Posterior vena cava (tissue), 2 donors: ENCODE measurements at regions not wholly inside any gene's neighbourhood (a gene's known extent, or its start where the extent isn't known, plus 50 kb on each side); places are given as distances from the start of the nearest gene placed in this dataset.
"Not testable (repeated sequence)": the region's sequence is repeated elsewhere in the genome, so short reads cannot be mapped to it uniquely, and the experiment has no call there.

ENCODE experiments used
- DNase-seq: peaks from one replicate; pipeline ENCODE4 v3.0.0-alpha.2; 2020; ENCODE audit warnings: low spot score
- intact Hi-C, 2 donors: fragments of 100-400 bp; cut with DNase I; formaldehyde crosslinking; loops; one replicate each; pipeline versions ENCODE4 v1.14.1 to v1.14.2; 2022 to 2023
- donor health status: DM: yes; HTN: yes; CAD: no.
- donor health status: DM: yes; HTN: yes; CAD: no.

DNA sequence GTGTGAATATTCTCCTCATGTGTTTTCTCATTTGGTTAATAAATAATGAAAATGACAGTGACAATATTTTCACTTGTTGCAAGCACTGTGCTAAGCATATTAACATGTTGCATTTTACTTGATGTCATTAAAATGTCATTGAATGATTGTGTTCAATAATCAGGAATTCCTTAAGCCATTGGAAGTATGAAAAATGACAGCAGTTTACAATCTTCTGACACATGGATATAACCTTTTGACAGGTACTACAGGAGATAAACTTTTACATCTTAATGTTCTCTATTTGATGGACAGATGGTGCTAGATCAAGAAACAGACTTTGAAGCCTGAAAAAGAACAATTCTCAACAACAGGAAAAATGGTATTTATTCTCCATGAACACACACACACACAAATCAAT lies 1138.3 kb downstream of the ROBO2 start:
- no peak for DNase-seq
- intact Hi-C loops, result no loop called here

DNA sequence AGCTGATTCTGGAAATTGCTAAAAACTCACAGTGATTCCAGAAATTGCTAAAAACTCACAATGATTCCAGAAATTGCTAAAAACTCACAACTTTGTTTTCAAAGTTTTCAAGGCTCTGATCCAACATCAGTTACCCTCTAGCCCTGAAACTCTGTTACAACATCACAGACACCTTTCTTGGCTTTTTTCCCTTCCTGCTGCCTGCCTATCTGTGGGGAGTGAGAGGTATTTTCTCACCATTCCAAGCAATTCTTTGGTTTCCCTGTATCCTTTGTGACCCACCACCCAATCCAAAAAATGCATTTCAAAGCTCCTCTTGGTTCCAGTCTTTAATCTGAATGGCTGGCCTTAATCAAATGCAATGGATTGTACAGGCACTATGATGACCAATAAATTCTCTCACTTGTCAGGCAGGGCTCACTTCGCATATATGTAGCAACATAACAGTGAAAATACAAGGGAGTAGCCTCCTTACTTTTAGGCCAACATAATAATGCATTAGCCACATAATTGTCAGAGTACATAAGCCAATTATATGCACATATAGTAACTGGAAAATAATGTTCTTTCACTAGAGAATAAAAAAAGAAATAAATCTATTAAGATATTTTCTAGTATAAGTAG lies 1139.0 kb downstream of the ROBO2 start:
- DNase-seq, result no peak
- intact Hi-C loops, result no loop called here

DNA sequence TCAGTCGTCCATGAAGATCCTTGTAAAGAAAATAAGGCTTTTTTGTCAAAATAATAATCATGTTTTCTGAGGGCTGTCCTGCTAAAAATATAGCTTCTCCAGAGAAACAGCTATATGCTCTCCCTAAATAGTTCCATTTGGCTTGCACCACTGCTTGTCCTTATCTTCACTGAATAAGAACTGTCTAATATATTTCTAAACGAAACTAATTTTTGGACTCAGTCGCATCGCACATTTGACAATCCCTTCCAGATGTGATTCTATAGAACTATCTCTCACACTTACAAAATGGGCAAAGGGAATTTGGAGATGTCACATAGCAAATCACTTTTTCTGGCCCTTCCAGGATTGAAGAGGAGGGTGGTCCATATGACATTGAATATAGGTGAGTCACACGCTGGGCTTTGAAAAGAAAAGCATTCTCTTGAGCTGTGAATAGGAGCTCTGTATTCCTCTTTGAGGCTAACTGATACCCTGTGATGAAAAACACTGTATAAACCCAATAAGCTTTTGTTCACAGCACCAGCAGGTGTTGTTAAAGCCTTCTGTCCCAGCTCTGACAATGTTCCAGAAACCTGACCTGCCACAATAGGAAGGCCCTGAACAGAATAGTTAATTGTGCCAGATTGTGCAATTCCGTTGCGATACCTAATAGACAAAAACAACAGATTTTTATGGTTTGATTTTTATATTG lies 1144.2 kb downstream of the ROBO2 start:
- intact Hi-C loops, result no loop called here
- DNase-seq, result no peak

DNA sequence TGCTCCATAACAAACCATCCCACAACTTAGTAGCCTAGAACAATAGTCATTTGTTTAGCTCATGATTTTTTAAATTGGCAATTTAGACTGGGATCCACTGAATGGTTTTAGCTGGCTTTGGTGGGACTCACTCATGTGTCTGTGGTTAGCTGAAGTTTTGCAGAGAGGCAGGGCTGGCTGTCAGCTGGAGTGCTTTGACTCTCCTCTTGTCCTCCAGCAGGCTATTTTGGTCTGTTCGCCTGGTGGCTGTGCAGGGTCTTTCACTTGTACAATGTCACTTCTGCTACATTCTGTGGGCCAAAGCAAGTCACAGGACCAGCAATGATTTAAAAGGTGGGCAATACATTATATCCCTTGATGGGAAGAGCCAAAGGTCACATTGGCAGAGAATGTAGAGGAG lies 1146.5 kb downstream of the ROBO2 start:
- intact Hi-C loops, result no loop called here
- no peak for DNase-seq

DNA sequence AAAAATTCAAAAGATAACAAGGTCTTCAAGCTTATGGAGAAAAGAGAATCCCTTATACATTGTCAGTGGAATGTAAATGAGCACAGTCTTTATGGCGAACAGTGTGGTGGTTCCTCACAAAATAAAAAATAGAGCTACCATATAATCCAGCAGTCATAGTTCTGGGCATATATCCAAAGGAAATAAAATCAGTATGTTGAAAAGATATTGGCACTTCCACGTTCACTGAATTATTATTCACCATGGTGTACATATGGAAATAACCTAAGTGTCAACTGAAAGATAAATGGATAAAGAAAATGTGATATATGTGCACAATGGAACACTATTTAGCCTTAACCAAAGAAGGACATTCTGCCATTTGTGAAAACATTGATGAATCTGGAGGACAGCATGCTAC lies 1161.2 kb downstream of the ROBO2 start:
- DNase-seq, result no peak
- intact Hi-C loops, result no loop called here

DNA sequence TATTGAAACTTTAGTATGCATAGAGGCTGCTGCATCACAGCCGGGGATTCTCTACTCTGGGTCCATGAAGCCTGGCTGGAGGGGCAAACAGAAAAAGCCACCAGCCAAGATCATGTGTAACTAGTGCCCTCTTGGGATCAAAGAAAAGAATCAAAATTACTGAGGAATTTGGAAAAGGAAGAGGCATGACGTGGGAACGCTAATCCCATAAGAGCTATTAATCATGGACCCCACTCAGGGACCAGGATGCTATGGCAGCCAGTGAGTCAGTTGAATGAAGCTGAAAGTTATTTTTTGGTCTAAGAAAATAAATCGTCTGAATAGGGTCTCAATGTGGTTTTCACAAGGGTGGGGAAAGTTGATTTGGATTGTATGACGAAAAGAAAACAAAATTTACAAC lies 1165.1 kb downstream of the ROBO2 start:
- intact Hi-C loops, result no loop called here
- no peak for DNase-seq

DNA sequence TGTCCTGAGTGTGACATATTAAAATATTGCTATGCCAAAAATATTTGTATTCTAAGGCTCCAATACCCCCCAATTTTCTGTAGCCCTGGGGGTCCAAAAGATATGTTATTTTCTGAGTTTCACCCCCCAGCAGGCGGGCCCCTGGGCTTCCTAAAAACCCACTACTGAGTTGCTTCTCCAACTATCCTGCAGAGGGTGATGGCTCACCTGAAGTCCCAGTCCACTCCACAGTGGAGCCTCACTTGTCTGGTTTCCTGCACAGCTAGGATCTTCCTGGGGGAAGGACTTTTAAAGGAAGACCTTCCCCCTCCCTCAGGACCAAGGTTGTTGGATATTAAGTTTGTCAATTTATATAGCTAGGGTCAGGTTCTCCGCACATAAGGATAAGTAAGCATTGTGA lies 1181.4 kb downstream of the ROBO2 start:
- intact Hi-C loops, result no loop called here
- DNase-seq, result no peak

DNA sequence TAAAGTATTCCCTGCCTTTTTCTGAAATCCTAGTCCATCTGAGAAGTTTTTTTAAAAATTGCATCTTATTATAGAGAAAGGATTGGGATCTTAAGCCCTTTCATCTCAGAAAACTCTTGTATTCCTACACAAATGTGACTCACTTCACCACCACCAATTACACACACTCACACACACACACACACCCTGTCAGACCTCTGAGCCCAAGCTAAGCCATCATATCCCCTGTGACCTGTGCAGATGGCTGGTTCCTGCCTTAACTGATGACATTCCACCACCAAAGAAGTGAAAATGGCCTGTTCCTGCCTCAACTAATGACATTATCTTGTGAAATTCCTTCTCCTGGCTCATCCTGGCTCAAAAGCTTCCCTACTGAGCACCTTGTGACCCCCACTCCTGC lies 1181.9 kb downstream of the ROBO2 start:
- intact Hi-C loops, result no loop called here
- no peak for DNase-seq

DNA sequence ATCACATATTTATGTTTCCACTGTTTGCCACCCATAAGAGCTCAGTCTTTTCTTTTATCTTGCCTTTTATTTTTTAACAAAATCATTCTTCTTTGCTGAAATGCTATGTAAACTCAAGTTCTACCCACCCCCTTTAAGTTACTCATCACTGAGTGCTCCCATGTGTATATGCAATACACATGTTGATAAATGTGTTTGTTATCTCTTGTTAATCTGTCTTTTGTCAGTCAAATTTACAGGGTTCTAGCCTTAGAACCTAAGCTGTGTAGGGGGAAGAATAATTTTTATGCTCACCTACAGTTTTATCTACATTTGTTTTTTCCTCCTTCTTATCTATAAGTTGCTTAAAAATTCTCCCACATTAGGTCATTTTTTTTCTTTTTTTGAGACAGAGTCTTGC lies 1195.9 kb downstream of the ROBO2 start:
- intact Hi-C loops, result no loop called here
- DNase-seq, result no peak

DNA sequence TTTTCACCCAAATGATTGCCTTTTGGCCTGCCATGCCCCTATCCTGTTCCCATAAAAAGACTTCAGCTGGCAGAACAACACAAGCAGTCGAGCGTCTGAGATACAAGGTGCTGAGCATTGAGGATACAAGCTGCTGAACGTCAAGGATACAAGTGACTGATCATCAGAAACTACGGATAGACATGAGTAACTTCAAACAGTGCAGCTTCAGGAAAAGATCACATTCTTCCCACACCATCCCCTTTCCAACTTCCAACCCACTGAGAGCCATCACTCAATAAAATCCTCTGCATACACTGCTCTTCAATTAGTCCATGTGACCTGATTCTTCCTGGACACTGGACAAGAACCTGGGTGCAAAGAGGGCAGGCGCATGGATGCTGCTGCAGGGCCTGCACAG lies 1198.9 kb downstream of the ROBO2 start:
- intact Hi-C loops, result no loop called here
- DNase-seq, result no peak

DNA sequence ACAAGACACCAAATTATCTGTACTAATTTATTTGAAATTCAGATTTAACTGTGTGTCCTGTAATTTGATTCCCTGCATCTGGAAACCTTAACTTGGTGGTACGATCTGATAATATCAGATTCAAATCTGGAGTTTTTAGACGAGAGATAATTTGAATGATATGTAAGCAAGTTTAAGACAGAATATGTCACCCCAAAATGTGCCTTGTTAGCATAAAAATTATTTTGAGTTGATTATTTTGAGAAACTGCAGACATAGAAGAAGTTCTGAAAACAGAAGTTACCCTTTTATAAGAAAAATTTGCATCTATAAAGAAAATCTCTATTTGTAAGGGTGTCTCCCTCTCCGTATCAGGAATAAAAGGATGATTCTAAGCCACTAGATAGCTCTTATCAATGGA lies 1202.8 kb downstream of the ROBO2 start:
- DNase-seq, result no peak
- intact Hi-C loops, result no loop called here

DNA sequence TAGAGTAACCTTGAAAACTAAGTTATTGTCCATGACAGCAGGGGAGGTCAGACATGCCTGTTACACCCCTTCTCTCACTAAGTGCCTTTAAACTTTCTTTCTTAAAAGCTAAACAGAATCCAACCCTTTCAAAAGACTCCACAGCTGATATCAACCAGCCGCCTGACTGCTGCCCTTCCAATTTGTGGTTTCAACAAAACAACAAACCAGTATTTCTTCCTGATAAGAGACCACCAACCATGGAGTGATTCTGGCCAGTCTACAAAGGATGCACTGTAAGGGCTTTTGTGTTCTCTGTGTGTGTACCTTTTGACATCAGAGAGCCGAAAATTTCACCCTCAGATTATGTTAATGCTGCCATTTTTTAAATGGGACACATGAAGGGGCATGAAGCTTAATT lies 1204.2 kb downstream of the ROBO2 start:
- DNase-seq, result no peak
- intact Hi-C loops, result no loop called here

DNA sequence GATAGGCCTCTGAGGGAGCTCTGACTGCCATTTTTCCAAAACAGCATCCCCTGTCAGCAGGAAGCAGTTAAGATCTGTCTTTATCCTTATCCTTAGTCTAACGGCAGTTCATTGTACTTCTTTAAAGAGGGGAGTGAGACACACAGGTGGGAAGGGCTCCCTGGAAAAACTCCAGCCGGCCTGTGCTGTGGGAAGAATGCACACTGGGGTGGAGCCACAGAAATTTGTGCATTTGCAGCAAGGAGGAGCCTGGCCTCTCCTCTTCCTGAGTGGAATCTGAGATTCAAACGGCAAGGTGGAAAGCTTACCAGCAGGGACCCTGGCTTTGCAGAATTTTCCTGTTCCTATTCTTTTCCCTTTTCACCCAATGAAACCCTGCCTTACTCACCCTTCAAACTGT lies 1209.4 kb downstream of the ROBO2 start:
- intact Hi-C loops, result no loop called here

DNA sequence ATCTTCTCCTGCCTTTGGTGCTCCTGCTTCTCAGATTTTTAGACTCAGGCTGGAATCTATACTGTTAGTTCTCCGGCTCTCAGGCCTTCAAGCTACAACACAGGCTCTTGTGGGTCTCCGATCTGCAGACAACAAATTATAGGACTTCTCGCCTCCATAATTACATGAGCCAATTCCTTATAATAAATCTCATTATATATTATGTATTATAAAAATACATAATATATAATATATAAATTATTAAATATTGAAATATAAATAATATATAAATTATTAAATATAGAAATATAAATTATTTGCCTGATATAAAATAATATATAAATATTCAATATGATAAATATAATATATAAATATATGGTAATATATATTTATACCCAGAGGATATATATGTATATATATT lies 1214.0 kb downstream of the ROBO2 start:
- no peak for DNase-seq
- intact Hi-C loops, result no loop called here

More for the DNA sequence above, 1209.4 kb downstream of the ROBO2 start:
- DNase-seq, result no peak

DNA sequence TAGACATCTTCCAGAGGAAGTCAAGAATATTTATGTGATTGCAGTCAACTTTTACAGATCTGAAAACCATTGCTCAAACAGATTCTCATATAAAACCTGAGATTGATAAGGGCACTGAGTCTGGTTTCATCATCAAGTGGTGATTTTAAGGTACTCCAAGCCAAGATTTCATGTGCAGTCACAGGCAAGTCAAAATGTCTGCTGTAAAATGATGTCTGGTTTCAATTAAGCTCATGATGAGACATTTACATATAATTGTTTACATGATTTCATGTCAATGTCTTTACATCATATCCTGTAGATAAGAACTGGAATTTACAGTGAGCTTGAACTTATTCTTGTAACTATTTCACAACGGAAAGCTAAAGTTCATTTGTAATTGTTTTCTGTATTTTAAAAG lies 1215.5 kb downstream of the ROBO2 start:
- intact Hi-C loops, result no loop called here
- no peak for DNase-seq

DNA sequence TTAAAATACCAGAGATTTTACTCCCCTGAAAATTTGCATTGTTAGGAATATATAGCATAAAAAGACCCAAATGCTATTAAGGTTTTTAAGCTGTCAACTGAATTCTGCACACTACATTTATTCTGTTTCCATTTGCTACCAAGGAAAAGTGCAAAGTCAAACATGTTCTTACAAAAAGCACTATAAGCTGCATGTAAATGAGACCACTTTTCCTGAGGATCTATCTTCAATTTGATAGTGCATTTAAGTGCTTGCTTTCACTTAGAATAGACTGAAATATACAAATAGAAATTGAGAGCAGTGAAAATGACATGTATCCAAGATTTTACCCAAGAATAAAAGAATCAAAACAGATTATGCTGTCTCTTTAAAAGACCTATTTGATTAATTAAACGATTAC lies 1216.2 kb downstream of the ROBO2 start:
- intact Hi-C loops, result no loop called here
- DNase-seq, result no peak

DNA sequence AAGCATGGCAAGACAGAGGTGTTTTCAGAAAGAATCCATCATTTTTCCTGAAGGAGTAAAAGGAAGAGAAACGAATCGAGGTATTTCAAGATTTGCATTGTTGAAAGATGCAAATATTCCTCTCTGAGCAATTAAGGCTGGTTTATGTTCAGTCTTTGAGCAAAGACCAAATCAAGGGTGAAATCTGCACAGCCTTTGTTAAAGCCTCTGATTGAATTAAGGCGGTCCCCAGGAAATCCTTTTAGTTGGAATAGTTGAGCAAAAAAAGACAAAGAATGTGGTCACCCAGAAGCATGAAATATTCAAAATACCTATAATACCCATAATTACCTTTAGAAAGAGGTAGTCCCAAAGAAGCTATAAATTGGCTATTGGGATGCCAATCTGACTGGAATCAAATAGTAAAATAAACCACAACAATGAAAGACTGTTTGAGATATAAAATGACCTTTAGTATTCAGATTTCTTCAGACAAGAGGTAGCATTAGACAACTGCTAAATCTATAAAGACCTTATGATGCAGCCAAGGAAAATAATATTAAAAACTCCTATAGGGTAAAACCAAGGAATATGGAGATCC lies 1218.1 kb downstream of the ROBO2 start:
- intact Hi-C loops, result no loop called here
- DNase-seq, result no peak

DNA sequence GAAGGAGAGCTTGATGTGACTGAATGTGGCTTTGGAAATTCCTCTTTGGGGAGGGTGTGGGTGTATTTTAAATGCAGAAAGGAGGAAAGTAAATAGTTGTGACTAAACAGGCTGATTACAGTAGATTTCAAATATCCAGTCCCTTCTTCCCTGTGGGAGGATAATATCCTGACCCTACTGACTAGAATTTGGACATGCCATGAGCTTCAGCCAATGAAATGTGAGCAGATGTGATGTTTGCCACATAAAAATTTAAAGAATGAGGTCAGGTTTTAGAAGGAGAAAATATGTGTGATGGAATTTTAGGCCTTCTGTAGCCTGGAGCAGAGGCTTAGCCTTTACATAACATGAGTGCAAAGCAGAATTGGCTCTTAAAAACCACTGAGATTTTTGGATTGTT lies 1218.9 kb downstream of the ROBO2 start:
- intact Hi-C loops, result no loop called here
- DNase-seq, result no peak

DNA sequence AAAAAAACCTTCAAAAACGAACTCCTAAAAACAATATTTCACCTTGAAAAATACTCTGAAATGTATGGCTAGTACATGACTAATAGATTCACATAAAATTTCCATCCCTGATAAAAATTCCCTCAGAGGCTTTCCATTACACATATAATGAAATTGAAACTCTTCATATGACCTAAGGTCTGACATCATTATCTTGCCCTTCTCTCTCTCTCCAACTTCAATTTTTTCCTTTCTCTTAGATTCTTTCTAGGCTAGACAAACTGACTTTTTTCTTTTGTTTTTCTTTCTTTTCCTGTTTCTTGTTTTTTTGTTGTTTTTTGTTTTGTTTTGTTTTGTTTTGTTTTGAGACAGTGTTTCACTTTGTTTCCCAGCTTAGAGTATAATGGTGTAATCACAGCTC lies 1220.5 kb downstream of the ROBO2 start:
- DNase-seq, result no peak
- intact Hi-C loops, result no loop called here

DNA sequence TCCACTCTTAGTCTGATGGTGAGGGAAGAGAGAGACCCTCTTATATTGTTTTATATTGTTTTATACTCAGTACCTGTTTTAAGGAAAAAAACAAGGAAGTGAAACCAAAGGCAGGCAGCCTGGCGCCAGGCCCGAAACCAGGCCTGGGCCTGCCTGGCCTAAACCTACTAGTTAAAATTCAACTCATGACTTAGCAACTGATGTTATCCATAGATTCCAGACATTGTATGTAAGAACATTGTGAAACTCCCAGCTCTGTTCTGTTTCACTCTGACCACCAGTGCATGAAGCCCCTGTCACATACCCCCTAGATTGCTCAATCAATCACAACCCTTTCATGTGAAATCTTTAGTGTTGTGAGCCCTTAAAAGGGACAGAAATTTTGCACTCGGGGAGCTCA lies 1226.7 kb downstream of the ROBO2 start:
- DNase-seq, intact Hi-C loops: not testable (repeated sequence)

DNA sequence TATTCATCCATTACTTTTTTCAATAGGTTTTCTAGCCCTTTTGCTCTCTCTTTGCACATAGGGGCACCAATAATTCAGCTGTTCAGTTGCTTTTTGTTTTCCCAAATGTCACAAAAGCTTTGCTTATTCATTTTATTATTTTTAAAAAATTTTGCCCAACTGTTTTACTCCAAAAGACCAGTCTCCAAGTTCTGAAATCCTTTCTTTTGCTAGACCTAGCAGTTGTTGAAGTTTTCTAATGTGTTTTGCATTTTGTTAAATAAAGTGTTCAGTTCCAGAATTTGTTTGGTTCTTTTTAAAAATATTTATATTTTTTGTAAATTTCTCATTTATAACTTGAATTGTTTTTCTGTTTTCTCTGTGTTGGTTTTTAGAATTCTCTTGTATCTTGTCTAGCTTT lies 1227.3 kb downstream of the ROBO2 start:
- no peak for DNase-seq
- intact Hi-C loops, result no loop called here
